Left ventricle myocardium inferior (tissue), 1 donor: ENCODE measurements at regions not wholly inside any gene's neighbourhood (a gene's known extent, or its start where the extent isn't known, plus 50 kb on each side); places are given as distances from the start of the nearest gene placed in this dataset.
A peak's percentile ranks its signal among the peaks of the same experiment; 100 is the strongest.

ENCODE experiments used
- DNase-seq: peaks from one replicate; pipeline ENCODE4 v3.0.0-alpha.2; 2020
- H3K27ac ChIP-seq: fragments of 200-600 bp; replicated peaks from 2 replicates; pipeline ENCODE4 v1.8.0; 2021
- H3K27me3 ChIP-seq: fragments of 200-600 bp; 2 replicates; pipeline ENCODE4 v1.8.0; 2021; ENCODE audit warnings: low read depth
- H3K36me3 ChIP-seq: fragments of 200-600 bp; 2 replicates; pipeline ENCODE4 v1.8.0; 2021
- H3K4me1 ChIP-seq: fragments of 200-600 bp; 2 replicates; pipeline ENCODE4 v1.8.0; 2021
- H3K4me3 ChIP-seq: fragments of 200-600 bp; 2 replicates; pipeline ENCODE4 v1.8.0; 2021; ENCODE audit warnings: mild to moderate bottlenecking, moderate library complexity
- H3K9me3 ChIP-seq: fragments of 200-600 bp; replicated peaks from 2 replicates; pipeline ENCODE4 v1.8.0; 2021
- intact Hi-C: fragments of 100-400 bp; cut with micrococcal nuclease; formaldehyde crosslinking; loops from one replicate; pipeline ENCODE4 v1.11.0; 2022
- TF ChIP-seq, protein P1 (sequence below): fragments of 200-600 bp; IDR thresholded peaks from 2 replicates; pipeline ENCODE4 v1.8.0; 2021; ENCODE audit warnings: antibody characterized with exemption, mild to moderate bottlenecking, borderline replicate concordance
- donor health status: DM: no; HTN: yes; CAD: no; lungs with severe emphysema.

DNA sequence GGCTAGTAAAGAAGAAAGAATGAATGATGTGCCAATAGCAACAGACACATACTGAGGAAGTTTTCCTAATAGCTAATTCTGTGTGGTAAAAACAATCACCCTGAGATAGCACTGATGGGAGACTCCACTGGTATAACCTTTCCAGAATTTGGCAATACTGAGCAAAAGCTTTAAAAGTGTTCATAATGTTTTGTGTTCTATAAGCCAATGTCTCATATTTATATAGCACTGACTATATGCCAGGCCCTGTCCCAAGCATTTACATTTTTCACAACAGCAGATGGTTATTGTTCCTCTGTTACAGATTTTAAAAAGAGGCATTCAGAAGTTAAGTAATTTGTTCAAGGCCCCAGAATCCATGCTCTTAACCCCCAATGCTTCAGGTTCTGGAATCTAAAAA, 108.0 kb upstream of the DST start:
- intact Hi-C loops = no loop called here
- no peak overlapping the region for H3K4me3 ChIP-seq
- DNase-seq = no peak
- TF ChIP-seq, protein P1, sequence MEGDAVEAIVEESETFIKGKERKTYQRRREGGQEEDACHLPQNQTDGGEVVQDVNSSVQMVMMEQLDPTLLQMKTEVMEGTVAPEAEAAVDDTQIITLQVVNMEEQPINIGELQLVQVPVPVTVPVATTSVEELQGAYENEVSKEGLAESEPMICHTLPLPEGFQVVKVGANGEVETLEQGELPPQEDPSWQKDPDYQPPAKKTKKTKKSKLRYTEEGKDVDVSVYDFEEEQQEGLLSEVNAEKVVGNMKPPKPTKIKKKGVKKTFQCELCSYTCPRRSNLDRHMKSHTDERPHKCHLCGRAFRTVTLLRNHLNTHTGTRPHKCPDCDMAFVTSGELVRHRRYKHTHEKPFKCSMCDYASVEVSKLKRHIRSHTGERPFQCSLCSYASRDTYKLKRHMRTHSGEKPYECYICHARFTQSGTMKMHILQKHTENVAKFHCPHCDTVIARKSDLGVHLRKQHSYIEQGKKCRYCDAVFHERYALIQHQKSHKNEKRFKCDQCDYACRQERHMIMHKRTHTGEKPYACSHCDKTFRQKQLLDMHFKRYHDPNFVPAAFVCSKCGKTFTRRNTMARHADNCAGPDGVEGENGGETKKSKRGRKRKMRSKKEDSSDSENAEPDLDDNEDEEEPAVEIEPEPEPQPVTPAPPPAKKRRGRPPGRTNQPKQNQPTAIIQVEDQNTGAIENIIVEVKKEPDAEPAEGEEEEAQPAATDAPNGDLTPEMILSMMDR = no peak
- H3K27ac ChIP-seq = peak overlapping the region; percentile 24
- no peaks in the 10 kb centered on the region for H3K36me3 ChIP-seq
- peaks cover 94% of the 10 kb centered on the region for H3K4me1 ChIP-seq
- no peaks in the 10 kb centered on the region for H3K27me3 ChIP-seq
- H3K9me3 ChIP-seq = no peaks in the 10 kb centered on the region

DNA sequence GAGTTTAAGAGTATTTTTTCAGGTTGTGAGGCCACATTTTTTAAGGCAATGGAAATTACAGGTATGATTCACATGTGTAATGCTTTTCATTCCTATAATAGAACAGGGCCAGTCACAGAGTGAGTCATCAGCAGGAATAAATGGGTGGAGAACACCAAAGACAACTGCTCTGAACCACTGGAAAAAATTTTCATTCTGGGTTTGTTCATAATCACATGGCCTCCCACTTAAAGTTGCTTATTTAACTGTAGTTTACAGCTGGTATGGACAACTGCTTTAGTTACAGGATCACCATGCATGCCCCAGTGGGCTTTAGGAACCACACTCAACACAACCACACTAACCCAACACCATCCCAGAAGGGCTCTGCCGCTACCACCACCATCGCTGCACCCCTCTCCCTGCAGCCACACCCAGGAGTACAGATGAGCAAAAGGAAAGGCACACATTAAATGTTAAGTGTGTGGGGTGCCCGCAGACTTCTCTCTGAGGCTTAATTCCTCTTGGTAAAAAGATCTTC, 107.0 kb upstream of the DST start:
- Histone ChIP-seq H3K36me3 (no peaks in the 10 kb centered on the region), H3K4me3 (no peak overlapping the region), H3K4me1 (peaks cover 92% of the 10 kb centered on the region), H3K27ac (peak overlapping the region; percentile 31), H3K9me3 (no peaks in the 10 kb centered on the region), H3K27me3 (no peaks in the 10 kb centered on the region)
- intact Hi-C loops = no loop called here
- TF ChIP-seq, protein P1 = no peak
- DNase-seq = no peak

DNA sequence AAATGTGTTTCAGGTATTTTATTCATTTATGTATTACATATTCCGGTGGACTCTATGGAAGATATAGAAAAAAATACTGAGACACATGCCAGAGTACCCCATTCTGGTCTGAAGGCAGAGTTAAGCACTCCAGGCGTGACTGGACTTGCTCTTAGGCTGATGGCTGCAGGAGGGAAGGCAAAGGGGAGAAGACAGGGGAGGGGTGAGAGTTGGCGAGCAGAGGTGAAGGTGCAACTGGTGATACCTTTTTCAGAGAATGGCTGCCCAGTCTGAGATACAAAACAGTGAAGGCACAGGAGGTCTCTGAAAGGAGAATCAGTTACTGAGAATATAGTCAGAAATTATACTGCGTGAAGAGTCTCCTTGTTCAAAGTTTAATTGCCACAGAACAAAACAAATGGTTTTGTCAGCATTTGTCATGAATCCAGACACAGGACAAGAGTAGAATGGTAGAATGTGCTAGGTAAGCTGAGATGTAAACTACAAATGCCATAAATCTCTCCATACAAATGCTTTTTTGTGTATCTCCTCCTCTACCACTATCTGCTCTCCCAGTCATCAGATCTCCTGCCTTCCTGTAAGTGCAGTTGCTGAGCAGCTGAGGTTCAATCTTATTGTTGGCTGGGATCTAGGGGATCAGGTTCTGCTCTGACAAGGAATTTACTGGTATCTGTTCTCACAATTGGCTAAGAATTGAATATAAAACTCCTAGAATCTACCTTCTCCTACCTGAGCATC, 104.2 kb upstream of the DST start:
- DNase-seq = no peak
- H3K4me3 ChIP-seq = no peak overlapping the region
- H3K4me1 ChIP-seq = peaks cover 92% of the 10 kb centered on the region
- no peaks in the 10 kb centered on the region for H3K27me3 ChIP-seq
- intact Hi-C loops = no loop called here
- no peaks in the 10 kb centered on the region for H3K36me3 ChIP-seq
- peak overlapping the region; percentile 25 for H3K27ac ChIP-seq
- H3K9me3 ChIP-seq = no peaks in the 10 kb centered on the region
- TF ChIP-seq, protein P1 = no peak

DNA sequence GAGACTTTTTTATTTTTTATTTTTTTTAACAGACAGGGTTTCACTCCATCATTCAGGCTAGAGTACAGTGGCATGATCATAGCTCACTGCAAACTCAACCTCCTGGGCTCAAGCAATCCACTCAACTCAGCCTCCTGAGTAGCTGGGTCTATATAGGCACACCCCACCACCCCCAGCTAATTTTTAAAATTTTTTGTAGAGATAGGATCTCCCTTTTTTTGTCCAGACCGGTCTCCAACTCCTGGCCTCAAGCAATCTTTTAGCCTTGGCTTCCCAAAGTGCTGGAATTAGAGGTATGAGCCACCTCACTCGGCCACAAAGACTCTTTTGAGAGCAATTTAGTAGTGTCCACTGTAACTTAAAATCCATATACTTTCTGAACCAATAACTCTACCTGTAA, 103.3 kb upstream of the DST start:
- Histone ChIP-seq H3K9me3 (no peaks in the 10 kb centered on the region), H3K27ac (peak overlapping the region; percentile 57), H3K27me3 (no peaks in the 10 kb centered on the region), H3K4me3 (no peak overlapping the region), H3K36me3 (no peaks in the 10 kb centered on the region), H3K4me1 (peaks cover 92% of the 10 kb centered on the region)
- intact Hi-C loops = no loop called here
- TF ChIP-seq, protein P1 = no peak
- no peak for DNase-seq

DNA sequence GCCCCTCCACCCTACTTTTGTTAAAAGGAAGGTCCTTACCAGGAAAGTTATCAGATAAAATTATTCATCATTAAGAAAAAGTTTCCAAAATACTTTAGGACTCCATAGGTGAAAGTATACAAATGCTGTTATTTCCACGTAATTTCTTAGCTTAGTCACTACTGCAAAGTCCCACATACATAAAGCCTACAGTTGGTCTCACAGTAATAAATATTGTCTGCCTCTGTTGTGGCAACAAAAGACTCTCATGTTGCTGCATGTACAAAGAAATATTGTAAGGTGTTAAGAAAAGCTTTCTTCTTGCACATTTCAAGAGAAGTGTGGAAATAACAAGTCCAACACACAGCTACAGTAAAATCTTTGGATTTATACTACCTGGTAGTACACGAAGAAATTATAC, 102.4 kb upstream of the DST start:
- intact Hi-C loops = no loop called here
- Histone ChIP-seq H3K4me1 (peaks cover 92% of the 10 kb centered on the region), H3K27ac (peak overlapping the region; percentile 57), H3K36me3 (no peaks in the 10 kb centered on the region), H3K27me3 (no peaks in the 10 kb centered on the region), H3K9me3 (no peaks in the 10 kb centered on the region), H3K4me3 (no peak overlapping the region)
- no peak for DNase-seq
- TF ChIP-seq, protein P1 = no peak
